ENCODE measurements at regions not wholly inside any gene's neighbourhood (a gene's known extent, or its start where the extent isn't known, plus 50 kb on each side); places are given as distances from the start of the nearest gene placed in this dataset.
"Not testable (repeated sequence)": the region's sequence is repeated elsewhere in the genome, so short reads cannot be mapped to it uniquely, and the experiment has no call there.

DNA sequence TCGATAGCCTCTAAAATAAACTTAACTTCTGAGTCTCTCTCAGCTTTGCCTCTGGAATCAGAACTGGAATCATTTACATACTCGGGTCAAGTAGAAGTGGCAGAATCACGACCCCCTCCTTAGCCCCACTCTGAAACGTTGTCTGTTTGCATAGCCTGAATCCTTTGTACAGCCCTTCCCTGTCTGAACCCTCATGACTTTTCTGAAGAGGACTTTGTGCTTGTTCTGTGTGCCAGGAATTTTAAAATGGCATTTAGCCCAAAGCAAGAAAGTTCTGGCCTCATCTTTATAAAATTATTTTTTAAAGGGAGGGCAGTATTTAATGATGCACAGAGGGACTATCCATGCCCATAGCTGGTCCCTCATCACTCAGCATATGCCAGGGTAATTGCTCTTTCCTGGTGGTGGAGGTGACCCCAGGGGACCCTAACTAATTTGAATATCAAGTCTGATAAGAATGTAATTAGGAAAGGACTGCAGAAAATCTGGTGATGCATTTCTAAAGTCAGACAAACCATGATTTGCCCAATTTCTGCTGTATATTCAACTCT lies 342.7 kb upstream of the TNRC6C start:
- no peak for DNase-seq (ENCODE audit: low read depth in 2 of 2)

DNA sequence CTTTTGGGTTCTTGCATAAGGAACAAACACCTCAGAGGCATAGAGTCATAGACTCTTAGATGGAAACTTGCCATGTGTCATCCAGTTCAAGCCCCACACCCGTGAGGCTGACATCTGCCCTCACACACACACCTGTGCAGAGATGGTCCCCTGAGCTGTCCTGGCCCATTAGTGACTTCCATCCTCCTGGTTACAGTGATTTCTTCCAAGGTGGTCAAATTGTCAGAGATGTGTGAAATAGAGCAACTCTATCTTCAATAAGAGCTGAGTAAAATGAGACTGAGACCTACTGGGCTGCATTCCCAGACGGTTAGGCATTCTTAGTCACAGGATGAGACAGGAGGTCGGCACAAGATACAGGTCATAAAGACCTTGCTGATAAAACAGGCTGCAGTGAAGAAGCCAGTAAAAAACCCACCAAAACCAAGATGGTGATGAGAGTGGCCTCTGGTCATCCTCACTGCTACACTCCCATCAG lies 342.2 kb upstream of the TNRC6C start:
- DNase-seq (ENCODE audit: low read depth in 2 of 2), result no peak

DNA sequence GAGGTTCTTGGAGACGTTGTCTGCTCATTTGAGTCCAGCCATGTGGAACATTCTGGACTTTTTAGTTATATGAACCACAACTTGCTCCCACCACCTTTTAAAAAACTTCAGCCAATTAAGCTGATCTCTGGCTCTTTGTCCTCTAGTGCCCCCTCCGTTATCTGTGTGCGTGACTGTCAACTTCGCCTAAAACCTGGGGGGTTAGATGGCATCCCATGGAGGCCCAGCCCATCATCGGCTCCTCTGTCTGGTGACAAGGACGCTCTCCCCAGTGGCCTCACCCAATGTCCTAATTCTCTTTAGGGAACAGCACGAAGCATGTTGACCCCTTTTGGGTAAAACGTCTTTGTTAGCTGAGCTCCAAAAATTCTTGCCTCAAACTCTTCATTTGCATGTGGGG lies 341.0 kb upstream of the TNRC6C start:
- no peak for DNase-seq (ENCODE audit: low read depth in 2 of 2)

DNA sequence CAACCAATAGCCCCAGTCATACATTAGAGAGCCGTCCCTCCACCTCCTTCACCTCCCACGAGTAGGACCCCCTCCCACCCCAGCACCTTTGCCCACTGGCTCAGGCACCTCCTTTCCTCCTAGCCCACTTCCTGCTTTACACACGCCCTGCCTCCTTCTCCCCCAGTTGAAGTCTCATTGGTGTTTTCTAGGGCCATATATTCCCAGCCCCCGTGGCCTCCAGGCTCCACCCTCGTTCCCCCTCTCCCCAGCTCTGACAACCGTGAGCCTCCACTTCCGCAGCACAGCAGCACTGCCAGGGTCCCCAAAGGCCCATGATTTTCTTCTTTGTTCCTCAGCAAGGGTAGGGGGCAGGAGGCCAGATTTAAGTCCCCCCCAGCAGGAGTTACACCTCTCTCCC lies 340.3 kb upstream of the TNRC6C start:
- DNase-seq (ENCODE audit: low read depth in 2 of 2), result no peak

DNA sequence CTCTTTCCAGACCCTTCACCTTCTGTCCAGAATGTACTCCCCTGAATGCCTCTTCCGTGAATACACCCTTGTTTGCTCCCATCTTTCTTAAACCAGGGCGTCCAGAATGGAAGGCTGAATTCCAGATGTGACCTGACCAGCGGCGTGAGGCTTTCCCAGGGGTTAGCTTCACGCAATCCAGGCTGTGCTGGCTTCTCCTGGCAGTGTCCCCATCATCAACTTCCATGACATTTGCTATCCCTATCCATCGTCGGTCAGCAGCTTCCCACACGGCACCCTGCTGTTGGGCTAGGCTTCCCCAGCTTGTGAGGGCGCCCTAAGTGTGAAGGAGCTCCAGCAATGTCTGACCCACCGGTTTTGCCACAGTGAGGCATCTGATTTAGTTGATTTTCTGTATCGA lies 339.8 kb upstream of the TNRC6C start:
- no peak for DNase-seq (ENCODE audit: low read depth in 2 of 2)

DNA sequence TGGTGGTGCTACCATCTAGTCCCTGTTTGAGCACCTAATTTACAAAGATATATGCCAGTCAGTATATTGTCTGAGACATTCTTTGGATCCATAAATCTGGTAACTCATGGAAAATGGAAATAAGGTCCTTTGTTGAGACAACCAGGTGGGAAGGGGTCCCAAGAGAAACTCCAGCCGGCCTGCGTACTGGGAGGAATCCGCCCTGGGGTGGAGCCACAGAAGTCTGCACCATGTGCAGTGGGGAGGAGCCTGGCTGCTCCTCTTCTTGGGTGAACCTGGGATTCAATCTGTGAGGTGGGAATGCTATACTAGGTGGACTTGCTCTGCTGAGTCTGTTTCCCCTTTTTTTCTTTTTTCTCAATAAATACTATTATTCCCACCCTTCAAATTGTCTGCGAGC lies 339.2 kb upstream of the TNRC6C start:
- DNase-seq (ENCODE audit: low read depth in 2 of 2), result no peak

DNA sequence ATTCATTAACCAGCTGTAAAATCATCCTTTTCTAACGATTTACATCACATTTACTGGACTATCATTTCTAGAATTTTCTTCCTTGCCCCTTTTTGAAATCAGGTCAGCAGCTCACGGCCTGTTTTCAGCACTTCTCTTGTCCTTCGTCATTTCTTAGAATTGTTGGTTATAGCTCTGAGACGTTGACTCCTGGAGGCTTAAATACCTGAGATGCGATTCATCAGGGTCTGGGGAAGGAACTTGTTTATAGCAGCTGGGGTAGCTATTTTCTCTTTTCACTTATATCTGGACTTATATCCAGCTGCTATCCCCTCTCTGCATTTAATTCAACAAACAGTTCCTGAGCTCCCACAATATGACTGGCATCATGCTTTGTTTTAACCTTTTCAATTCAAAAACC lies 338.7 kb upstream of the TNRC6C start:
- DNase-seq (ENCODE audit: low read depth in 2 of 2), result no peak

DNA sequence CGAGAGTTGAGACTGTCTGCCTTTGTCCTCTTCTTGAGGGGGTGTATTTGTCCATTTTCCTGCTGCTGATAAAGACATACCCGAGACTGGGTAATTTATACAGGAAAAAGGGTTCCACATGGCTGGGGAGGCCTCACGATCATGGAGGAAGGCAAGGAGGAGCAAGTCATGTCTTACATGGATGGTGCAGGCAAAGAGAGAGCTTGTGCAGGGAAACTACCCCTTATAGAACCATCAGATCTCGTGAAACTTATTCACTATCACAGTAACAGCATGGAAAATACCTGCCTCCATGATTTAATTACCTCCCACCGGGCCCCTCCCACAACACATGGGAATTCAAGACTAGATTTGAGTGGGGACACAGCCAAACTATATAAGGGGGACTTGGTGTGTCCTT lies 338.2 kb upstream of the TNRC6C start:
- DNase-seq (ENCODE audit: low read depth in 2 of 2), result no peak

DNA sequence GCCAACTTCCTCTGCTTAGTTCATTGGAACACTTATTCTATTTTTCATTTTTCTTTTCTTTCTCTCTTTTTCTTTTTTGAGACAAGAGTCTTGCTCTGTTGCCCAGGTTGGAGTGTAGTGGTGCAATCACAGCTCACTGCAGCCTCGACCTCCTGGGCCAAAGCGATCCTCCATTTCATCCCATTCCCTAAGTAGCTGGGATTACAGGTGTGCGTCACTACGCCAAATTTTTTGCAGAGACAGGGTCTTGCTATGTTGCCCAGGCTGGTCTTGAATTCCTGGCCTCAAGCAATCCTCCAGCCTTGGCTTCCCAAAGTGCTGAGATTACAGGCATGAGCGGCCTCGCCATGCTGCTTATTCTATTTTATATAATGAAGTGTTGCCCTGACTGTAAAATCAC lies 336.4 kb upstream of the TNRC6C start:
- DNase-seq (ENCODE audit: low read depth in 2 of 2), result not testable (repeated sequence)

DNA sequence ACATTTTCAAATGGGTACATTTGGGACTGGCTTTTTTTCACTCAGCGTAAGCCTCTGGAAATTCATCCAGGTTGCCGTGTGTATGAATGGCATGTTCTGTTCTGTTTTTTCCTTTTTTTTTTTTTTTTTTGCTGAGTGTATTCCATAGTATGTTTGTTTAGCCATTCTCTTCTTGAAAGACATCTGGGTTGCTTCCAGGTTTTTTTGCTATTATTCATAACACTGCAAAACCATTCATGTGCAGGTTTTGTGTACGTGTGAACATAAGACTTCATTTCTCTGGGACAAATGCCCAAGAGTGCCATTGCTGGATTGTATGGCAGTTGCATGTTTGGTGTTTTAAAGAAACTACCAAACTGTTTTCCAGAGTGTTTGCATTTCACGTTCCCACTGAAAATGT lies 335.9 kb upstream of the TNRC6C start:
- no peak for DNase-seq (ENCODE audit: low read depth in 2 of 2)

DNA sequence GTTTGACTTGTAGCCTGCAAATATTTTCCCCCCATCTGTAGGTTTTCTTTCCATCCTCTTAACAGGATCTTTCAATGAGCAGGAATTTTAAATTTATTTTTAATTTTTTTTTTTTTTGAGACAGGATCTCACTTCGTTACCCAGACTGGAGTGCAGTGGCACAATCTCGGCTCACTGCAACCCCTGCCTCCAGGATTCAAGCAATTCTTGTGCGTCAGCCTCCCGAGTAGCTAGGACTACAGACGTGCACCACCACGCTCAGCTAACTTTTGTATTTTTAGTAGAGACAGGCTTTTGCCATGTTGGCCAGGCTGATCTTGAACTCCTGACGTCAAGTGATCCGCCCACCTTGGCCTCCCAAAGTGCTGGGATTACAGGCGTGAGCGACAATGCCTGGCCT lies 335.2 kb upstream of the TNRC6C start:
- DNase-seq (ENCODE audit: low read depth in 2 of 2), result not testable (repeated sequence)

DNA sequence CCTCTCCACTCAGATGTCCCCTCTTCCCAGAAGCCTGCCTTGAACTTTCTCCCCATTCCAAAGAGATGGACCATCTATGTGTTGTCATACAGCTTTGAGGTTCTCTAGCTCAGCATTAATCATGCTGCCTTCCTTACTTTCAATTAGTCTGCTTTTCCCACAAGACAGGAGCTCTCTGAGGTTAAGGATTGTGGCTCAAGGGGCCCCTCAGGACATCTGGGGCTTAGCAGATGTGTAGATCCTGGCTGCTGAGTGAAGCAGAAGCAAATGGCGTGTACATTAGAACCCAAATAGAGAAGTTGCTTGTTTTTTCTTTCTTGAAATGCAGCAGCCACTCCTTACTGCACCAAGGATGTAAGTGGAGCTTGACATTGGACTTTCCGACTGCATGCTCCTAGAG lies 330.5 kb upstream of the TNRC6C start:
- DNase-seq (ENCODE audit: low read depth in 2 of 2), result no peak

DNA sequence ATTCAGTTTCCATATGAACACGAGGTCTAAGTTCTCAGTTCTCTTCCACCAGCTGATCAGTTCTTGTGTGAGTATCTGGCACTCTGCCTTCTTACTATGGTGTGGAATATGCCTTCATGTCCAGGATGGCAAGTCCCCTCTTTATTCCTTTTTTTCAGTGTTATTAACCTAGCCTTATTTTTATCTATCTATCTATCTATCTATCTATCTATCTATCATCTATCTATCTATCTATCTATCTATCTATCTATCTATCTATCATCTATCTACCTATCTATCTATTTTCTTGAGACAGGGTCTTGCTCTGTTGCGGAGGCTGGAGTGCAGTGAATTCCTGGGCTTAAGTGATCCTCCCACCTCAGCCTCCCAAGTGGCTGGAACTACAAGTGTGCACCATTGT lies 329.2 kb upstream of the TNRC6C start:
- DNase-seq (ENCODE audit: low read depth in 2 of 2), result not testable (repeated sequence)

DNA sequence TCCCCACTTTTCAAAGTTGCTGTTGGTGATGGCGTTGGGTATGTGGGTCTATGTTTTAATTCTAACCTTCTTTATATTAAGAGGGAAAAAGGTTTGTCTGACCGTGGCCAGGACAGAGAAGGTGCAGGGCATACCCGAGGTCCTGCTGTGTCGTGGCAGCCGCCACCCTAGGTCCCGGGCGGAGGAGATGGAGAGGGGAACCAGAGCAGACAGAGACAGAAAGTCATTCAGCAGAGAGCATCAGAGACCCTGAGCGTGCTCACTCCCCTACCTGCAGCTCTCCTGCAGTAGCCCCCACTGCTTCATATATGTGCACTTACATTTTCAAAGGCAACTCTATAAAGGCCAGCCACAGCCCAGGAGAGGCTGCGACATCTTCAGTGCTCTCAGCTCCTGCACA lies 327.2 kb upstream of the TNRC6C start:
- DNase-seq (ENCODE audit: low read depth in 2 of 2), result no peak

DNA sequence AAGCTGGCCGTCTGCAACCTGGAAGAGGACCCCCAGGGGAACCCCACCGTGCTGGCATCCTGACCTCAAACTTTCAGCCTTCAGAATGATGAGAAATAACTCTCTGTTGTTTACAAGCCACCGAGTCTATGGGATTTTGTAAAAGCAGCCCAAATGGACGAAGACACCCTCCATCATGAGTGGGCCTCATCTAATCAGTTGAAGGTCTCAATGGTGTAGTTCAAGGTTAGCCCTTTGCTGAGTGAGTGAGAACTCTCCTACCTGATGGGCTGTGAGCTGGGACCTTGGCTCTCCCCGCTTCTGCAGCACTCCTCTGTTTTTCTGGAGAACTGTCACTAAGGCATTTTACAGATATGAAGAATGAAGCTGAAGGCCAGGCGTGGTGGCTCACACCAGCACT lies 325.9 kb upstream of the TNRC6C start:
- no peak for DNase-seq (ENCODE audit: low read depth in 2 of 2)

DNA sequence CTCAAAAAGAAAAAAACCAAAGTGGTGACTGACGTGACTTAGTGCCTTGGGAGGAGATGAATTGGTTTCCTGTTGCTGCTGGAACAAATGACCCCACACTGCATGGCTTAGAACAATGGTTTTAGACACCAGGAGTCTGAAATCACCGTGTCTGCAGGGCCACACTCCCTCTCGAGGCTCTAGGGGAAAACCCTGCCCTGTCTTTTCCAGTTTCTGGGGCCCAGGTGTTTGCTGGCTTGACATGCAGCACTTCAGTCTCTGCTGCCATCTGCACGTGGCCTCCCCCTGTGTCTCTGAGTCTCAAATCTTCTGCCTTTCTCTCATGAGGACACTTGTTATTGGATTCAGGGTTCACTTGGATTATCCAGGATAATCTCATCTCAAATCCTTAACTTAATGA lies 323.8 kb upstream of the TNRC6C start:
- no peak for DNase-seq (ENCODE audit: low read depth in 2 of 2)

DNA sequence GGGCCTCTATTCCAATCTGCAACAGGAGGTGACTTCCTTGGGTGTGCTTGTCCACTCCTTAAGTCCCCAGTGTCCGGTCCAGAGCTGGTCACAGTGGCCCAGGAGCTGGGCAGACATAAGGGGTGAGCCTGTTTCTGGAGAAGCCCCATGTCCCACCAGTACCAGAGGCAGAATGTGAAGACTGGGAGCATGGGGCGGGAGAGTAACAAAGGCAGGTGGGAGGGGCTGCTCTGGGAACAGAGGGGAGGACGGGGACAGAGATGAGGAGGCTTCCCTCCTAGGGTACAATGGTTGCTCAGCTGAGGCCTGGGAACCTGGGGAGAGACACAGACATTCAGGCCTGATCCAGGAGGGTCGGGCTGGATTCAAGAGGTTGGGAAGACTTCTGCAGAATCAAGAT lies 323.3 kb upstream of the TNRC6C start:
- no peak for DNase-seq (ENCODE audit: low read depth in 2 of 2)

DNA sequence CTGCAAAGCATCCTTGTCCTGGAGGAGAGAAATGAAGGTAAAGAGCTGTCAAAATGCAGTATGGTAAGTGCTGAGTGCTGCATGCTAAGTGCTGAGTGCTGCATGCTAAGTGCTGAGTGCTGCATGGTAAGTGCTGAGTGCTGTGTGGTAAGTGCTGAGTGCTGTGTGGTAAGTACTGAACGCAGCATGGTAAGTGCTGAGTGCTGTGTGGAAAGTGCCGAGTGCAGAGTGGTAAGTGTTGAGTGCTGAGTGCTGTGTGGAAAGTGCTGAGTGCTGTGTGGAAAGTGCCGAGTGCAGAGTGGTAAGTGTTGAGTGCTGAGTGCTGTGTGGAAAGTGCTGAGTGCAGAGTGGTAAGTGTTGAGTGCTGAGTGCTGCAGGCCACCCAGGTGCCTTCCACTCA lies 322.7 kb upstream of the TNRC6C start:
- not testable (repeated sequence) for DNase-seq (ENCODE audit: low read depth in 2 of 2)

DNA sequence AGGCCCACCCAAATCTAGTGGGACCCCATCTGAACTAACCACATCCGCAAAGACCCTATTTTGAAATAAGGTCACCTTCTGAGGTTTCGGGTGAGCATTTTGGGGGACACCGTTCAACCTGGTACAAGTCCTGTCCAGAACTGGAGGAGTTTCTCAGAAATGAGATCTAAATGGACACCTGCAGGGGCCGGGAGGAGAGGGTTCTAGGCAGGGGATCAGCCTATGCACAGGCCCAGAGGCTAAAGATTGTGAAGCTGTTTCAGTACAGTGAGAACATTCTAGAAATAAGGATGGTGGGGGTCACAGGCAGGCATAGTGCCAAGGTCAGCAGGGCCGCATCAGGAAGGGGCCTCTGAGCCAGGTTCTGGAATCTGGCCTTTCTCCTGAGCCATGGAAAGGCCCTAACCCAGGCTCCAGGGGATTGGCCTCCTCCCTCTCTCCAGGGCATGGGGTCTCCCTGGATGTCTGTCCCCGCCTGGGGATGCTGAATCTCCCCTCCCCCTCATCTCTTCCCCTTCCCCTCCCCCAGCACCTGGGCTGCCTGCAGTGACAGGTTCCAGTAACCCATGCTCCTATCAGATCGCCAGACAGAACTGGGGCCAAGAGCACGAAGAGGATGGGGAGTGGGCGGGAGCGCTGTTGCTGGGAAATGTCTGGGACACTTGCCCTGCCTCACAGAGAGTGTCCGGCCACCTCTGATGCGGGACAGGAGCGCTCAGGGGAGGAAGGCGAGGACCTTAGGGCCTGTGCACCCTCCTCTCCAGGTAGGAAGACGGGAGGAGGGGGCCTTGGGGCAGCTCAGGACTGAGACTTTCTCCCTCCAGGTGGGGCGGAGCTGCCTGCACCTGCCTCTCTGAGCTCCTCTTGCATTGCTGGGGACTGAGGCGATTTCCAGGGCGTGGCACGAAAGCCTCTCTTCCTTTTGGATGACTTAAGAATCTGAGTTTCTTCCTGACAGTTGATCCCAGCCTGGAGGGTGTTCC lies 321.4 kb upstream of the TNRC6C start:
- DNase-seq (ENCODE audit: low read depth in 2 of 2), result no peak

DNA sequence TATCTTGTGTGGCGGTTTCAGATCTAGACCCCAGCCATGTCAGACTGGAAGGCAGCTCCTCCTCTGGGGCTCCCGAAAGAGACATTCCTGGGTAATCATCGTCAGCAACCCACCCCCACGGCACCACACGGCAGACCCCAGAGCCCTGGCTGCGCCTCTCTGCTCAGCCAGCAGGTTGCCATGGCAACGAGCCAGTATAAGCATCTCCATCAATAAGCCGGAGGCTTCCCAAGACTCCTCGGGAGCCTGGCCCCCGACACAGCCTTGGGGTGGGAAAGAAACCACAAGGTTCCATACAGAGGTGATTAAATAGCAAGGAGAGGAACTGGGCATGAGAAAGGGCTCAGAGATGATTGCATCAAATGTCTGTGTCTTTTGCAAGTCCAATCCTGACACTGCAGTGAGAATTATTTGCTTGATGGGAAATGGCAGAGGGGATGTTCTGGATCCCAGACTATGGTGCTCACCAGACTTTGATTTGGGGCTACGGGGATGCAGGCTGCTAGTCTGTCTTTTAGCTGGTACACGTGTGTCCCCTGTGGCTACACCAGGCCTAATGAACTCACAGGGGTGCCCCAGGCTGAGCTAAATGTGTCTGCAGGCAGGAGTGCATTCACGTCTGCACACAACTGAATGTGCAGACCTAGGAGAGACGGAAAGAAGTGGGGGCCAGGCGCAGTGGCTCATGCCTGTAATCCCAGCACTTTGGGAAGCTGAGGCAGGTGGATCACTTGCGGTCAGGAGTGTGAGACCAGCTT lies 320.5 kb upstream of the TNRC6C start:
- DNase-seq (ENCODE audit: low read depth in 2 of 2), result no peak

DNA sequence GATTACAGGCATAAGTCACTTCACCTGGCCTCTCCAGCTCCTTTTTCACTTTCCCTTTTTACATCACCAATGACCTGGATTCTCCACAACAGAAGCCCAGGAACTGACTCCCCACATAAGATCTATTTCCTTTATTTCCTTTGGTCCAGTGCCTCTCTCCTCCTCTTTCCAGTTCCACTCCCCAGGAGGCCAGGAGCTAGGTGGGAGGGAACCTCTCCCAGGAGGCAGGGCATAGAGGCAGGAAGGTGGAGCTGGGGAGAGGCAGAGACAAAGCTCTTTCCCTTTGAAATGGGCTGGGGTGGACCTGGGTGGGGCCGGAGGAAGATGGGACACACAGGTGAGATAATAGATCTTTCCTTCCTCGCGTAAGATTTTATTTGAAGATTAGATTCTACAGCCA lies 318.3 kb upstream of the TNRC6C start:
- no peak for DNase-seq (ENCODE audit: low read depth in 2 of 2)

DNA sequence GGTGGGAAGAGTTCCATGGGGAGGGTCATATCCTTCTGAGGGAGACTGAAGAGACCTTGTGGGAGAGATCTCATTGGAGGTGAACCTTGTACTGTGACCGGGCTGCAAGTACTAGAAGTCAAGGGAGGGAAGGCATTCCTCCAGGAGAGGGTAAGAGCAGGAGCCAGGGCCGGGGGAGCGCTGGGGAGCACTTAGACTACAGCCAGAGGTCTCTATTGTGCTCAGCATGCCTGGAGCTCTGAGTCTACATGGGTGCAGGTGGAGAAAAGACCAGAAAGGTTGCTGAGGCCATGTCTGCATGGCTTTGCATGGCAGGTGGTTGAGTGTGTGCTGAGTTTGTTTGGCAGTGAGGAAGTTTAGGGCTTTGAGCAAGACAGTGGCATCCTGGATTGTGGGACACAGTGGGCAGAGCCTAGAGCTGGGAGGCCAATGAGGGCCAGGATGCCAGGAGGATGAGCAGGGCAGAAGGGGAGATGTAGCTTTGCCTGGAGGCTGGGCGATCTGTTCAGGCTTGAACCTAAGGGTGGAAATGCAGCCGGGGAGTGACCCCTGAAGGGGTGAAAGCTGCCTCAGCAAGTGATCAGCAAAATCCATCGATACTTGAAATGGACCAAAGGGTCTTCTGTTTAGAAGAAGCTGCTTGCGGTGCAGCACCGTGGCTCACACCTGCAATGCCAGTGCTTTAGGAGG lies 317.4 kb upstream of the TNRC6C start:
- DNase-seq (ENCODE audit: low read depth in 2 of 2), result no peak
